ENCODE measurements at regions not wholly inside any gene's neighbourhood (a gene's known extent, or its start where the extent isn't known, plus 50 kb on each side); places are given as distances from the start of the nearest gene placed in this dataset.
A peak's percentile ranks its signal among the peaks of the same experiment; 100 is the strongest.
"Not testable (repeated sequence)": the region's sequence is repeated elsewhere in the genome, so short reads cannot be mapped to it uniquely, and the experiment has no call there.

GRCh38 chr3:75582536-75582935 lies 81.6 kb upstream of the FRG2C start:
- not testable (repeated sequence) for DNase-seq

GRCh38 chr3:75583116-75583515 lies 81.0 kb upstream of the FRG2C start:
- DNase-seq: not testable (repeated sequence)

GRCh38 chr3:75587695-75588094 lies 76.4 kb upstream of the FRG2C start:
- not testable (repeated sequence) for DNase-seq

- DNase-seq: not testable (repeated sequence)
These were observed 73.7 kb upstream of the FRG2C start for GRCh38 chr3:75590382-75590781.

GRCh38 chr3:75604286-75604934 lies 59.7 kb upstream of the FRG2C start:
- DNase-seq: peak in 1 of 58 donors; percentile 9

- not testable (repeated sequence) for DNase-seq
These were observed 56.1 kb upstream of the FRG2C start for GRCh38 chr3:75607996-75608395.

GRCh38 chr3:75609598-75609997 lies 54.5 kb upstream of the FRG2C start:
- DNase-seq: not testable (repeated sequence)

GRCh38 chr3:75610773-75611172 lies 53.4 kb upstream of the FRG2C start:
- no peak for DNase-seq

GRCh38 chr3:75611724-75612460 lies 52.2 kb upstream of the FRG2C start:
- DNase-seq: not testable (repeated sequence)

All from anterior cingulate cortex (tissue), 58 donors.